NCI-H146 (cell line): ENCODE measurements at regions not wholly inside any gene's neighbourhood (a gene's known extent, or its start where the extent isn't known, plus 50 kb on each side); places are given as distances from the start of the nearest gene placed in this dataset.

Source experiments
- DNase-seq: peaks from one replicate; lab custom pipeline; 2025; lab: John Stamatoyannopoulos, UW

DNA sequence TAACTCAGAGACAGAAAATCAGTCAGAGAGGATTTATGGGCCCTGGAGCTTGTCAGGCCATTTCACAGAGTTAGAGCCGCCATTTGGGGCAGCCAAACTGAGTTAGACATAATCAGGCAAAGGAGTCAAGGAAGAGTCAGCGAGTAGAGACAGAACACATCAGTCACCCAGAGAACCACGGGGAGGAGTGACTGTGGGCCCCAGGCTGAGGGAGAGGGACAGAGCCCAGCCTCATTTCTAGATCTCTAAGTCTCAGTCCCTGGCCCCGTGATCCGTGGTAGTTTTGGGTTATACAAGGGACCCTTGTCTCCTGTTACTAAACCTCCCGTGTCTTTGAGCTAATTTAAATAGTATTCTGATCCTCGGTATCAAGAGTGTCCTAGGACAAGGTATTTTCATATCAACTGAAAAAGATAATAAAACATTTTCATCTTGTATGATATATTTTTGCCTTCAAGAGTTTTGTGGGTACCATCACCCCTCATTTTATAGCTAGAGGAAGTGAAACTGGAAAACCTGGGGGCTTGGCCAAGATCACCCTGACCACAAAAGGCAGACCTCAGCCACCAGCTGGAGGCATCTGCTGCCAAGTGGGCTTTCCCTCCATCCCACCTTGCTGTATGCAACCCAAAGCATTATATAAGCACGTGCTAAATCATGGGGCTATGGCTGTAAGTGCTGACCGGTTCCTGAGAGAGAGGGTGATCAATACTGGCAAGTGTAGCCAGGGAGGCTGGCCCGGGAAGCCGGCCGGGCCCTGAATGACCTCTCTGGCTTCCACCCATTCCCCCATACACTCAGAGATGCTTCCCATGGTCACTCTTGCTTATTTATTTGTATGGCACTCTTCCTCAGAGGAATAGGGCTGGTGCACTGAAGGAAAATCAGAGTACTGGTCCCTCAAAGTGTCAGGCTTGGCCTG lies 204.1 kb downstream of the BCOR start:
- no peak for DNase-seq

GRCh38 chrX:39894683-39895082 lies 203.1 kb downstream of the BCOR start:
- no peak for DNase-seq

- DNase-seq = peak; percentile 84
Observed at GRCh38 chrX:39895218-39896110, 202.3 kb downstream of the BCOR start.

DNA sequence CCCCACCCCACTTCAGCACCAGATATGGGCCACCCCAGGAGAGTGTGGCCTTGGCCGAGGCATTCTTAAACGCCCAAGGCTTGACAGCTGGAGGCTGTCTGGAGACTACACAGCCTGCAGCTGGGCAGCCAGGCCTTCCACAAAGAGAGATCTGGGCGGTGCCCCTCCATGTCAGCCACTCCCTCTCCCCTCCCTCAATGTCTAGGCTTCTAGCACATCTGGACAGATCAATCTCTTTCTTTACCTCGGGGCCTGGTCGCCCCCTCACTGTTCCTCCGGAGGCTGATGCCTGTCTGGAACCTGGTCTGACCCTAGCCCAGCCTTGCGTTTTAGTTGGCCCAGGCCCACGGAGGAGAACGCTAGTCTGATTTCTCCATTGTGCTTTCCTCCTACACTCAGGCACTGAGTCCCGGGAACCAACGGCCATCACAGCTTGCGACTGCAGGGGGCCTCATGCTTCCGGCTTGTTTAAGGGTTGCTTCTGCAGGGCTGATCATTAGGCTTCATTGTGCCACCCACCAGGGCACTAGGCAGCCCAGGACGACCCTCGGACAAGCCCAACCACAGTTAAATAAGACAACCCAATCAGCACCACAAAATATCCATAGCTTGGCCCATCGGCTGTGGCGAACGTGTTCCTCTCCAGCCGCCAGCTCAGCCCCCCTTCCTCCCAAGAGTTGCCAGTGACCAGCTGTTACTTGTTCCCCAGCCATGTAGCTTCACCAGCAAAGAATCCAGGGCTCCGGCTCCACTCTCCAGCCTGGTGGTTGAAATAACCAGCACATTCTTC lies 200.6 kb downstream of the BCOR start:
- peak; percentile 52 for DNase-seq

DNA sequence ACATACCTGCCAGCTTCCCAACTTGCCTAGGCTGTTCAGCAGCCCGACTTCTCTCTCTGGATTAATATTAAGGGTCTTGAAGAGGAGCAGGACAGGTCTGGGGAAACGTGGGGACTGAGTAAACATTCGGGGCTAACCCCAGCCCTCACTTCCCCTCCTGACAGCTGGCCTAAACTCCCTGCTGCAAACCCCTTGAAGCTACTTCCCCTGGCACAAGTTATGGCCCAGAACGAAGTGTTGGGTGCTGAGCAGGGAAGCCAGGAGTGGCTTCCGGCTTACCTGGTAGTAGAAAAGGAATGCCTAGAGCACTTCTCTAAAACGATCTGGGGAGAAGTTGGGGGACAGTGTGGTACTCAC lies 200.0 kb downstream of the BCOR start:
- DNase-seq = no peak

GRCh38 chrX:39898147-39898546 lies 199.6 kb downstream of the BCOR start:
- DNase-seq = peak; percentile 47

DNA sequence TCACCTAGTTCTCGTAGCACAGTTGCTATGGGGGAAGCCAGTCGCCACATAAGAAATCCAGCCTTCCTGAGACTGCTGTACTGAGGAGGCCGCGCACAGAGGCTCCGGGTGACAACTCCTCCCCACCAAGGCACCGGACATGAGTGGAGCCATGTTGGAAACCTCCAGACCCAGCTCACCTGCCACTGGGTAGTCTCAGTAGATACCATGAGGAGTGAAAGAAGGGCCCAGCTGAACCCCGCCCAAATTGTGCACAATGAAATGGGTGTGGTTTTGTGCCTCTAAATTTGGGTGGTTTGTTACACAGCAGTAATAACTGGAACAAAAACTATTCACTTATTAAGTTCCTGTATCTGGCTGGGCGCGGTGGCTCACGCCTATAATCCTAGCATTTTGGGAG lies 198.7 kb downstream of the BCOR start:
- no peak for DNase-seq

DNA sequence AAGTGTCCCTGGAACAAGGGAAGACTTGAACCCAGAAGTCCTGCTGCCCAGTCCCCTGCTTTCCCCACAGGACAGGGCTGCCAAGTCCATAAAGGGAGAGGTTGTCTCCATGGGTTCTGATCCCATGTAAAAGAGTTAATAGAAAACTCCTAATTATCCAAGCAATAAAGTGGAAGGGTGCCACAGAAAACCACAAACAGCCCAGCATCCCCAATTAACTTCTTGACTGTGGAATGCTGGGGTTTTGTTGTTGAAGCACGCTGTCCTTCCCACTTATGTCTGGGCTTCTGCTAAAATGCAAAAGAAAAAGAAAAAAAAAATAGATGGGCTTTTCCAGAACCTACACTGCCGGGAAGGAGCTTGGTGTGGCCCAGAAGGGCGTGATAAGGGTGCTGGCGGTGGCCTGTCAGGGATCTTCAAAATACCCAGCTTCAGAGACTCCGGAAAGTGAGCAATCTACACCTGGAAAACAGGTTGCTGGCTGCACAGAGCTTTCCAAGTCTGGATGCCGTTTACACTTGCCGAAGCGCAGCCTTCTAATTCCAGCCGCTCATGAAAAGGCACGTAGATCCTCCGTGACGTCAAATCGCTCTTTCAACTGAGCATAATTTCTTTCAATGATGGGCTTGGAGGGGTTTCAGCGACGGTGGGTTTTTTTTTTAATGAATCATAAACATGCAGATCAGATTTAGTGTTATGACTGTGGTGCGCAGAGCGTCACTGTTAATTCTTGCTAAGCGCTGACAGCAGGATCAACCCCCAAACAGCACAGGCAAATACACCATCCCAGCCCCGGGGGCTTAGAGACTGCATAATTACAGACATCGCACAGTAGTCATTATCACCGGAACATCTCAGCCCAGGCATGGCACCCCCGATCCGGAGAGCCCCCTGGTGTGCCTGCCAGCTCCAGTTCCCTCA lies 197.6 kb downstream of the BCOR start:
- DNase-seq = peak; percentile 71

DNA sequence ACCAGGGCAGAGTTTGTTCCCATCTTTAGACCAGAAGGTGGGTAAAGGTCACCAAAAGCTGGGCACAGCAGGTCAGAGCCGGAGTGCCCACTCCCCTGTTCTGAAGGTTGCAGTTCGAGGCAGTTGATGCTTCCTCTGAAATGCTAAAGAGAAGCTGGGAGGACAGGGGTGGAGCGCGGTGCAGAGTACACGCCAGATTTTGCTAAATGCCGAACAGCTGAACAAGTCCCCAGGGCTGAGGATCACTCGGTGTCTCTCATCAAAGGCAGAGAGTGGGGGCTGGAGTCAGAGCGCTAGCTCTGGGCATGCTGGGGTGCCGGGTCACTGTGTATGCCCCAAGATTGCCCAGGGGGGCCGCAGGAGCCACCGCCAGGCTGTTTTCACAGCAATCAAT lies 197.0 kb downstream of the BCOR start:
- DNase-seq = peak; percentile 71

GRCh38 chrX:39903343-39903742 lies 194.4 kb downstream of the BCOR start:
- DNase-seq = no peak

GRCh38 chrX:39903937-39904336 lies 193.8 kb downstream of the BCOR start:
- DNase-seq = no peak

GRCh38 chrX:39904816-39905537 lies 192.8 kb downstream of the BCOR start:
- DNase-seq = no peak

DNA sequence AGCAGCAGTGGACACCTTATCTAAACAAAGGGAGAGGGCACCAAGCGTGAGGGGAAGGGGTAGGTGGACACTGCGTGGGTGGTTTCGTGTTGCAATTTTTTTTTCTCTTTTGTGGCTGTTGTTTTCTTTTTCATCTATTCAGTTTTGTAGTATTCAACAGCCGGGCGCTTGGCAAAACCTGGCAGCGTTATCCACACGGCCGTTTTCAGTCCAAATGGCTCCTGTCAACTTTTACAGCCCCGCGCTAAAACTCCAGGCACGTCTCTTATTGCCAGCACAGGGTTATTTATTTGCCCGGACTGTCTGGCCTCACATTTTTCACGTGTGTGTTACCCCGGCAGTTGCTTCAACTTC lies 192.2 kb downstream of the BCOR start:
- peak; percentile 53 for DNase-seq

- no peak for DNase-seq
Observed at GRCh38 chrX:39905946-39906345, 191.8 kb downstream of the BCOR start.

GRCh38 chrX:39907964-39908661 lies 189.6 kb downstream of the BCOR start:
- DNase-seq = no peak

- no peak for DNase-seq
Observed at GRCh38 chrX:39909996-39910395, 187.8 kb downstream of the BCOR start.

DNA sequence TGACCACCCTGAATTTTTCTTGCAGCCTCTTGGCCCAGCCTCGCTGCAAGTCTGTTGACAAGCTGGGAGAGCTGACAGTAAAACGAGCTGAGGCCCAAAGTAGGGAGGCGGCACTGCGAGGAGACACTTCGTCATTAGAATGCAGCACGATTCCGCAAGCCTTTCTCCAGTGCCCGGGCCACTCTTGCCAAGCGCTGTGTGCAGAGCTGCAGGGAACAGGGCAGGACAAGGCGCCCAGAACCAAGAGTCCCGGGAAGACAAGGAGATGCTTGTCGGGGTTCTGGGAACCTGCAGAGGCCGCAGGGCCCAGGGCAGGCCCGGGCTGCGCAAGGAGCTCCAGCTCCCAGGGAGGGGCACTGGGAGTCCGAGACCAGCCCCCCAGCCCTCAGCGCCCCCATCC lies 187.1 kb downstream of the BCOR start:
- DNase-seq = no peak

GRCh38 chrX:39911278-39911897 lies 186.4 kb downstream of the BCOR start:
- DNase-seq = no peak

DNA sequence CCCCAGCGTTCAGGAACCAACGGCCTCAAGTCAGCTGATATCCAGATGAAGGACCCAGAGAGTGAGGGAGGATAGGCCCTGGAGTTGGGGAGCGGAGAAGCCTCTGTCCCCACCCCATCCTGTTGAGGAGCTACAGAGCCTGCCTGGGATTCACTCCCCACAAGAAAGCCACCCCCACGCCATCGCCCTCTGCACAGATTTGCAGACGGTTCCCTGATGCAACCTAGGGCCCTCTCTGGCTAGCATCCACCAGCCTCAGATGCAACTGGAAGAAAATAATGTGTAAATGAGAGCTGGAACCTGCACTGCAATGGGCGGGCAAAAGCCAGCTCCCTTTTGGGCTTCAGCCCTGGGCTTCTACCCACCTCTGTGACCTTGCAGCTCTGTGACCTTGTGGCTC lies 185.6 kb downstream of the BCOR start:
- DNase-seq = no peak
